GM20000 (cell line): ENCODE measurements at regions not wholly inside any gene's neighbourhood (a gene's known extent, or its start where the extent isn't known, plus 50 kb on each side); places are given as distances from the start of the nearest gene placed in this dataset.

Experiments used
- DNase-seq: peaks from one replicate; pipeline ENCODE4 v3.0.0; 2012; ENCODE audit warnings: low spot score
- CTCF ChIP-seq: IDR thresholded peaks from 2 replicates; pipeline ENCODE4 v1.5.1; 2012; ENCODE audit warnings: mild to moderate bottlenecking, control low read depth; ENCODE audit errors: extremely low read depth, missing control alignments

GRCh38 chr2:66122516-66122915, 312.4 kb upstream of the MEIS1 start:
- no peak for TF ChIP-seq CTCF
- DNase-seq, result no peak

GRCh38 chr2:66121946-66122345, 313.0 kb upstream of the MEIS1 start:
- no peak for DNase-seq
- no peak for TF ChIP-seq CTCF

- no peak for DNase-seq
- no peak for TF ChIP-seq CTCF
Measured at GRCh38 chr2:66113988-66114625, 320.8 kb upstream of the MEIS1 start.

- DNase-seq, result no peak
- no peak for TF ChIP-seq CTCF
Measured at GRCh38 chr2:66111706-66112105, 323.2 kb upstream of the MEIS1 start.

GRCh38 chr2:66110608-66111007, 324.3 kb upstream of the MEIS1 start:
- no peak for DNase-seq
- no peak for TF ChIP-seq CTCF

GRCh38 chr2:66110086-66110485, 324.8 kb upstream of the MEIS1 start:
- no peak for TF ChIP-seq CTCF
- no peak for DNase-seq

GRCh38 chr2:66109419-66109818, 325.5 kb upstream of the MEIS1 start:
- no peak for DNase-seq
- TF ChIP-seq CTCF, result no peak
